ENCODE measurements at regions not wholly inside any gene's neighbourhood (a gene's known extent, or its start where the extent isn't known, plus 50 kb on each side); places are given as distances from the start of the nearest gene placed in this dataset.

- no peaks in the 10 kb centered on the region for H4K20me1 ChIP-seq (ENCODE audit: insufficient read depth, low read length)
- H3K4me2 ChIP-seq (ENCODE audit: insufficient read depth, low read length) = no peak overlapping the region
- H3K27me3 ChIP-seq (ENCODE audit: insufficient read depth, low read length) = no peaks in the 10 kb centered on the region
- H3K79me2 ChIP-seq (ENCODE audit: insufficient read depth, low read length) = no peaks in the 10 kb centered on the region
- no peak overlapping the region for H3K27ac ChIP-seq (ENCODE audit: low read depth, low read length)
- no peak overlapping the region for H2AFZ ChIP-seq (ENCODE audit: low read length)
- peak; percentile 49 for DNase-seq (ENCODE audit: insufficient read length, low spot score, missing footprints)
- no peaks in the 10 kb centered on the region for H3K4me1 ChIP-seq (ENCODE audit: insufficient read depth, low read length)
- no peak overlapping the region for H3K4me3 ChIP-seq (ENCODE audit: insufficient read depth, low read length)
- H3K9me3 ChIP-seq (ENCODE audit: low read depth, low read length) = no peaks in the 10 kb centered on the region
- TF ChIP-seq CTCF (IDR thresholded peaks at IDR 0.05; ENCODE audit: extremely low read depth, low read depth, low read length) = no peak
- H3K36me3 ChIP-seq (ENCODE audit: insufficient read depth, low read length) = no peaks in the 10 kb centered on the region
These were observed 278.3 kb downstream of the UQCRFS1 start for GRCh38 chr19:28934631-28935030.

DNA sequence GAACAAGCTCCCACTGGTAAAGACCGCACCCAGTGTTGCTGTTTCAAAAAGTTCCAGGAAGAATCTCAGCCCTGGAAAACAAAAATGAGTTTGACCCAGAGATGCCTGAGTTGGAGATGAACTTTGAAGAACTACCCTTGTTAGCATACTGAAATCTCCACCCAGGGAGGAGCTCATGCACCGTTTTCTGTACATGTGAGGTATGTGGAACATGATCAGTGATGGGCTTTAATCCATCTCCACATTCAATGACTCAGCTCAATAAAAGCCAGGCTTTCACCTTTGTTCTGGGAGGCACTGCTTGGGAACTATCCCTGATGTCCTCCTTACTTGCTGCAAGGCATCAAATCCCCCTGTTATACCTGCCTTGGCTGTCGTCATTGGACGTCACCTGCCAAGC, 279.9 kb downstream of the UQCRFS1 start:
- no peak for DNase-seq (ENCODE audit: insufficient read length, low spot score, missing footprints)

GRCh38 chr19:28932446-28932845, 280.5 kb downstream of the UQCRFS1 start:
- Histone ChIP-seq H3K9me3 (ENCODE audit: low read depth, low read length) (no peaks in the 10 kb centered on the region), H3K4me2 (ENCODE audit: insufficient read depth, low read length) (no peak overlapping the region), H3K79me2 (ENCODE audit: insufficient read depth, low read length) (no peaks in the 10 kb centered on the region), H4K20me1 (ENCODE audit: insufficient read depth, low read length) (no peaks in the 10 kb centered on the region), H3K36me3 (ENCODE audit: insufficient read depth, low read length) (no peaks in the 10 kb centered on the region), H3K4me3 (ENCODE audit: insufficient read depth, low read length) (no peak overlapping the region), H2AFZ (ENCODE audit: low read length) (no peak overlapping the region), H3K4me1 (ENCODE audit: insufficient read depth, low read length) (no peaks in the 10 kb centered on the region), H3K27me3 (ENCODE audit: insufficient read depth, low read length) (no peaks in the 10 kb centered on the region), H3K27ac (ENCODE audit: low read depth, low read length) (no peak overlapping the region)
- no peak for TF ChIP-seq CTCF (IDR thresholded peaks at IDR 0.05; ENCODE audit: extremely low read depth, low read depth, low read length)
- DNase-seq (ENCODE audit: insufficient read length, low spot score, missing footprints) = no peak

More for the DNA sequence above, 279.9 kb downstream of the UQCRFS1 start:
- H3K4me2 ChIP-seq (ENCODE audit: insufficient read depth, low read length) = no peak overlapping the region
- H4K20me1 ChIP-seq (ENCODE audit: insufficient read depth, low read length) = no peaks in the 10 kb centered on the region
- H3K4me1 ChIP-seq (ENCODE audit: insufficient read depth, low read length) = no peaks in the 10 kb centered on the region
- no peak overlapping the region for H3K27ac ChIP-seq (ENCODE audit: low read depth, low read length)
- TF ChIP-seq CTCF (IDR thresholded peaks at IDR 0.05; ENCODE audit: extremely low read depth, low read depth, low read length) = no peak
- H3K27me3 ChIP-seq (ENCODE audit: insufficient read depth, low read length) = no peaks in the 10 kb centered on the region
- H3K36me3 ChIP-seq (ENCODE audit: insufficient read depth, low read length) = no peaks in the 10 kb centered on the region
- H3K79me2 ChIP-seq (ENCODE audit: insufficient read depth, low read length) = no peaks in the 10 kb centered on the region
- no peaks in the 10 kb centered on the region for H3K9me3 ChIP-seq (ENCODE audit: low read depth, low read length)
- no peak overlapping the region for H2AFZ ChIP-seq (ENCODE audit: low read length)
- no peak overlapping the region for H3K4me3 ChIP-seq (ENCODE audit: insufficient read depth, low read length)

GRCh38 chr19:28929006-28929405, 283.9 kb downstream of the UQCRFS1 start:
- H3K36me3 ChIP-seq (ENCODE audit: insufficient read depth, low read length) = no peaks in the 10 kb centered on the region
- H3K4me2 ChIP-seq (ENCODE audit: insufficient read depth, low read length) = no peak overlapping the region
- H3K79me2 ChIP-seq (ENCODE audit: insufficient read depth, low read length) = no peaks in the 10 kb centered on the region
- no peak for TF ChIP-seq CTCF (IDR thresholded peaks at IDR 0.05; ENCODE audit: extremely low read depth, low read depth, low read length)
- no peaks in the 10 kb centered on the region for H3K9me3 ChIP-seq (ENCODE audit: low read depth, low read length)
- H3K4me3 ChIP-seq (ENCODE audit: insufficient read depth, low read length) = no peak overlapping the region
- H4K20me1 ChIP-seq (ENCODE audit: insufficient read depth, low read length) = no peaks in the 10 kb centered on the region
- DNase-seq (ENCODE audit: insufficient read length, low spot score, missing footprints) = peak; percentile 82
- no peaks in the 10 kb centered on the region for H3K4me1 ChIP-seq (ENCODE audit: insufficient read depth, low read length)
- no peaks in the 10 kb centered on the region for H3K27me3 ChIP-seq (ENCODE audit: insufficient read depth, low read length)
- no peak overlapping the region for H3K27ac ChIP-seq (ENCODE audit: low read depth, low read length)
- H2AFZ ChIP-seq (ENCODE audit: low read length) = no peak overlapping the region

All from osteoblast (primary cell).